ENCODE measurements at regions not wholly inside any gene's neighbourhood (a gene's known extent, or its start where the extent isn't known, plus 50 kb on each side); places are given as distances from the start of the nearest gene placed in this dataset.

GRCh38 chr9:32698706-32699277 is 63.3 kb upstream of the TAF1L start:
- DNase-seq (ENCODE audit: extremely low read depth, low read depth) = no peak
- TF ChIP-seq CTCF (IDR thresholded peaks at IDR 0.05; ENCODE audit: low read depth, low read length, missing control alignments) = no peak
- H3K4me3 ChIP-seq (replicated peaks; ENCODE audit: low read depth, low read length) = no peak overlapping the region

GRCh38 chr9:32701321-32702022 is 66.0 kb upstream of the TAF1L start:
- TF ChIP-seq CTCF (IDR thresholded peaks at IDR 0.05; ENCODE audit: low read depth, low read length, missing control alignments) = no peak
- no peak for DNase-seq (ENCODE audit: extremely low read depth, low read depth)
- no peak overlapping the region for H3K4me3 ChIP-seq (replicated peaks; ENCODE audit: low read depth, low read length)

GRCh38 chr9:32703635-32704034 is 68.2 kb upstream of the TAF1L start:
- no peak for DNase-seq (ENCODE audit: extremely low read depth, low read depth)
- peak; percentile 16 for TF ChIP-seq CTCF (IDR thresholded peaks at IDR 0.05; ENCODE audit: low read depth, low read length, missing control alignments)
- no peak overlapping the region for H3K4me3 ChIP-seq (replicated peaks; ENCODE audit: low read depth, low read length)

- H3K4me3 ChIP-seq (replicated peaks; ENCODE audit: low read depth, low read length) = no peak overlapping the region
- no peak for DNase-seq (ENCODE audit: extremely low read depth, low read depth)
- TF ChIP-seq CTCF (IDR thresholded peaks at IDR 0.05; ENCODE audit: low read depth, low read length, missing control alignments) = no peak
These were observed 68.9 kb upstream of the TAF1L start for GRCh38 chr9:32704343-32704742.

- DNase-seq (ENCODE audit: extremely low read depth, low read depth) = no peak
- TF ChIP-seq CTCF (IDR thresholded peaks at IDR 0.05; ENCODE audit: low read depth, low read length, missing control alignments) = no peak
- no peak overlapping the region for H3K4me3 ChIP-seq (replicated peaks; ENCODE audit: low read depth, low read length)
These were observed 69.6 kb upstream of the TAF1L start for GRCh38 chr9:32705059-32705458.

GRCh38 chr9:32706004-32706724 is 70.7 kb upstream of the TAF1L start:
- DNase-seq (ENCODE audit: extremely low read depth, low read depth) = no peak
- no peak for TF ChIP-seq CTCF (IDR thresholded peaks at IDR 0.05; ENCODE audit: low read depth, low read length, missing control alignments)
- no peak overlapping the region for H3K4me3 ChIP-seq (replicated peaks; ENCODE audit: low read depth, low read length)
